GM23338 (cell line): ENCODE measurements at regions not wholly inside any gene's neighbourhood (a gene's known extent, or its start where the extent isn't known, plus 50 kb on each side); places are given as distances from the start of the nearest gene placed in this dataset.

Source experiments
- ATAC-seq: fragments of 200-7000 bp; cut with Tn5 transposase; 3 replicates; pipeline ENCODE4 v1.9.1; 2020
- DNase-seq: peaks from one replicate; pipeline ENCODE4 v3.0.0-alpha.2; 2015; ENCODE audit warnings: low spot score
- H2AFZ ChIP-seq: fragments of 200-600 bp; sonication (generic); 2 replicates; pipeline ENCODE4 v1.8.0; 2016; ENCODE audit warnings: antibody characterized with exemption, mild to moderate bottlenecking, moderate library complexity
- H3F3A ChIP-seq: fragments of 200-600 bp; sonication (generic); replicated peaks from 2 replicates; pipeline ENCODE4 v1.8.0; 2017; ENCODE audit warnings: antibody characterized with exemption, mixed run types, low read depth
- H3K27ac ChIP-seq: fragments of 200-600 bp; sonication (generic); 2 replicates; pipeline ENCODE4 v1.6.1; 2016; ENCODE audit warnings: low read depth
- H3K27me3 ChIP-seq: fragments of 200-600 bp; sonication (generic); 2 replicates; pipeline ENCODE4 v1.8.0; 2016; ENCODE audit warnings: mild to moderate bottlenecking, mixed run types, moderate library complexity; ENCODE audit not compliant: insufficient read depth
- H3K36me3 ChIP-seq: fragments of 200-600 bp; sonication (generic); 2 replicates; pipeline ENCODE4 v1.8.0; 2016; ENCODE audit warnings: mild to moderate bottlenecking; ENCODE audit not compliant: insufficient read depth
- H3K4me1 ChIP-seq: fragments of 200-600 bp; sonication (generic); 2 replicates; pipeline ENCODE4 v1.8.0; 2016; ENCODE audit warnings: mild to moderate bottlenecking, moderate library complexity; ENCODE audit not compliant: insufficient read depth
- H3K4me2 ChIP-seq: fragments of 200-600 bp; sonication (generic); 2 replicates; pipeline ENCODE4 v1.7.1; 2017; ENCODE audit warnings: mixed run types
- H3K4me3 ChIP-seq: fragments of 200-600 bp; sonication (generic); 2 replicates; pipeline ENCODE4 v1.6.1; 2016; ENCODE audit warnings: mixed run types
- H3K79me2 ChIP-seq: fragments of 200-600 bp; sonication (generic); replicated peaks from 2 replicates; pipeline ENCODE4 v1.8.0; 2017; ENCODE audit warnings: mild to moderate bottlenecking; ENCODE audit not compliant: insufficient read depth
- H3K9me2 ChIP-seq: fragments of 200-600 bp; sonication (generic); 2 replicates; pipeline ENCODE4 v1.8.0; 2017; ENCODE audit not compliant: insufficient read depth
- H4K20me1 ChIP-seq: fragments of 200-600 bp; sonication (generic); replicated peaks from 2 replicates; pipeline ENCODE4 v1.8.0; 2017; ENCODE audit warnings: mild to moderate bottlenecking; ENCODE audit not compliant: insufficient read depth
- H3K27ac Mint-ChIP-seq: 2 replicates; pipeline ENCODE4 v1.8.0; 2020; ENCODE audit warnings: inconsistent platforms, mild to moderate bottlenecking, moderate library complexity, mixed read lengths
- H3K27me3 Mint-ChIP-seq: 3 replicates; pipeline ENCODE4 v1.8.0; 2022; ENCODE audit warnings: low read depth, mild to moderate bottlenecking, moderate library complexity, mixed read lengths, inconsistent platforms; ENCODE audit not compliant: insufficient read depth, poor library complexity
- H3K36me3 Mint-ChIP-seq: 3 replicates; pipeline ENCODE4 v1.8.0; 2021; ENCODE audit warnings: low read depth, mild to moderate bottlenecking, inconsistent platforms, moderate library complexity, mixed read lengths
- H3K4me1 Mint-ChIP-seq: 3 replicates; pipeline ENCODE4 v1.8.0; 2020; ENCODE audit warnings: mild to moderate bottlenecking, inconsistent platforms, mixed read lengths
- H3K4me3 Mint-ChIP-seq: 3 replicates; pipeline ENCODE4 v1.8.0; 2021; ENCODE audit warnings: moderate library complexity, mild to moderate bottlenecking, inconsistent platforms, mixed read lengths
- H3K9me3 Mint-ChIP-seq: 3 replicates; pipeline ENCODE4 v1.8.0; 2020; ENCODE audit warnings: moderate library complexity, mild to moderate bottlenecking, inconsistent platforms, mixed read lengths
- CREB1 ChIP-seq: fragments of 250-450 bp; sonication (Bioruptor Pico); IDR thresholded peaks from 2 replicates; pipeline ENCODE4 v1.5.0; 2020; ENCODE audit warnings: low read depth, mild to moderate bottlenecking, moderate library complexity
- EZH2 ChIP-seq: fragments of 200-600 bp; sonication (generic); IDR thresholded peaks from one replicate; pipeline ENCODE4 v1.8.0; 2017; ENCODE audit warnings: antibody characterized with exemption, mild to moderate bottlenecking, low read depth; ENCODE audit not compliant: unreplicated experiment
- EZH2phosphoT487 ChIP-seq: fragments of 200-600 bp; sonication (generic); IDR thresholded peaks from one replicate; pipeline ENCODE4 v1.8.1; 2018; ENCODE audit warnings: antibody characterized with exemption; ENCODE audit not compliant: unreplicated experiment
- POLR2AphosphoS5 ChIP-seq: IDR thresholded peaks from 2 replicates; pipeline ENCODE4 v1.6.1; 2016; ENCODE audit warnings: antibody characterized with exemption, low read depth
- ZNF114 ChIP-seq: fragments of 250-450 bp; sonication (Bioruptor Pico); IDR thresholded peaks from 2 replicates; pipeline ENCODE4 v1.5.0; 2020; ENCODE audit warnings: mild to moderate bottlenecking, moderate library complexity
- TF ChIP-seq, protein P1 (sequence below): fragments of 250-450 bp; sonication (Bioruptor Pico); IDR thresholded peaks from 2 replicates; pipeline ENCODE4 v1.5.0; 2020; ENCODE audit warnings: mild to moderate bottlenecking, moderate library complexity
- TF ChIP-seq, protein P2 (sequence below): IDR thresholded peaks from 2 replicates; pipeline ENCODE4 v1.6.1; 2016; ENCODE audit warnings: antibody characterized with exemption

DNA sequence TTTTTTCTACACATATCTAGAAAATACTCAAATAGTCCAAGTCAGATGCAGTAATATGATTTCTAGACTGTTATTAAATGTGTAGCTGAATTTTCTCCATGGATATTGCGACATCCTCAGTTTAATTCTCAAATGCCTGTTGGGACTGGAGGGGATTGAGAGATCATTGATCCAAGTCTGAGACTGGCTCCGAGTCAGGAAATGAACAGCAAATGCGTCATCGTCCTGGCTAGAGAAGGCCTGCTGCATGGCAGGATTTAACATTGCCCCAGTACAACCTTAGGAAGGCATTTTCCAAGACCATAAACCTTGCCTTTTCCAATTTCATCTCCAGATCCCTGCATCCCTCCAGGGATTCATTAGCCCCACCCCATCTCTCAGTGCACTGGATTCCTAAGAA lies 56.6 kb upstream of the SLC6A14 start (continued):
- TF ChIP-seq, protein P1, sequence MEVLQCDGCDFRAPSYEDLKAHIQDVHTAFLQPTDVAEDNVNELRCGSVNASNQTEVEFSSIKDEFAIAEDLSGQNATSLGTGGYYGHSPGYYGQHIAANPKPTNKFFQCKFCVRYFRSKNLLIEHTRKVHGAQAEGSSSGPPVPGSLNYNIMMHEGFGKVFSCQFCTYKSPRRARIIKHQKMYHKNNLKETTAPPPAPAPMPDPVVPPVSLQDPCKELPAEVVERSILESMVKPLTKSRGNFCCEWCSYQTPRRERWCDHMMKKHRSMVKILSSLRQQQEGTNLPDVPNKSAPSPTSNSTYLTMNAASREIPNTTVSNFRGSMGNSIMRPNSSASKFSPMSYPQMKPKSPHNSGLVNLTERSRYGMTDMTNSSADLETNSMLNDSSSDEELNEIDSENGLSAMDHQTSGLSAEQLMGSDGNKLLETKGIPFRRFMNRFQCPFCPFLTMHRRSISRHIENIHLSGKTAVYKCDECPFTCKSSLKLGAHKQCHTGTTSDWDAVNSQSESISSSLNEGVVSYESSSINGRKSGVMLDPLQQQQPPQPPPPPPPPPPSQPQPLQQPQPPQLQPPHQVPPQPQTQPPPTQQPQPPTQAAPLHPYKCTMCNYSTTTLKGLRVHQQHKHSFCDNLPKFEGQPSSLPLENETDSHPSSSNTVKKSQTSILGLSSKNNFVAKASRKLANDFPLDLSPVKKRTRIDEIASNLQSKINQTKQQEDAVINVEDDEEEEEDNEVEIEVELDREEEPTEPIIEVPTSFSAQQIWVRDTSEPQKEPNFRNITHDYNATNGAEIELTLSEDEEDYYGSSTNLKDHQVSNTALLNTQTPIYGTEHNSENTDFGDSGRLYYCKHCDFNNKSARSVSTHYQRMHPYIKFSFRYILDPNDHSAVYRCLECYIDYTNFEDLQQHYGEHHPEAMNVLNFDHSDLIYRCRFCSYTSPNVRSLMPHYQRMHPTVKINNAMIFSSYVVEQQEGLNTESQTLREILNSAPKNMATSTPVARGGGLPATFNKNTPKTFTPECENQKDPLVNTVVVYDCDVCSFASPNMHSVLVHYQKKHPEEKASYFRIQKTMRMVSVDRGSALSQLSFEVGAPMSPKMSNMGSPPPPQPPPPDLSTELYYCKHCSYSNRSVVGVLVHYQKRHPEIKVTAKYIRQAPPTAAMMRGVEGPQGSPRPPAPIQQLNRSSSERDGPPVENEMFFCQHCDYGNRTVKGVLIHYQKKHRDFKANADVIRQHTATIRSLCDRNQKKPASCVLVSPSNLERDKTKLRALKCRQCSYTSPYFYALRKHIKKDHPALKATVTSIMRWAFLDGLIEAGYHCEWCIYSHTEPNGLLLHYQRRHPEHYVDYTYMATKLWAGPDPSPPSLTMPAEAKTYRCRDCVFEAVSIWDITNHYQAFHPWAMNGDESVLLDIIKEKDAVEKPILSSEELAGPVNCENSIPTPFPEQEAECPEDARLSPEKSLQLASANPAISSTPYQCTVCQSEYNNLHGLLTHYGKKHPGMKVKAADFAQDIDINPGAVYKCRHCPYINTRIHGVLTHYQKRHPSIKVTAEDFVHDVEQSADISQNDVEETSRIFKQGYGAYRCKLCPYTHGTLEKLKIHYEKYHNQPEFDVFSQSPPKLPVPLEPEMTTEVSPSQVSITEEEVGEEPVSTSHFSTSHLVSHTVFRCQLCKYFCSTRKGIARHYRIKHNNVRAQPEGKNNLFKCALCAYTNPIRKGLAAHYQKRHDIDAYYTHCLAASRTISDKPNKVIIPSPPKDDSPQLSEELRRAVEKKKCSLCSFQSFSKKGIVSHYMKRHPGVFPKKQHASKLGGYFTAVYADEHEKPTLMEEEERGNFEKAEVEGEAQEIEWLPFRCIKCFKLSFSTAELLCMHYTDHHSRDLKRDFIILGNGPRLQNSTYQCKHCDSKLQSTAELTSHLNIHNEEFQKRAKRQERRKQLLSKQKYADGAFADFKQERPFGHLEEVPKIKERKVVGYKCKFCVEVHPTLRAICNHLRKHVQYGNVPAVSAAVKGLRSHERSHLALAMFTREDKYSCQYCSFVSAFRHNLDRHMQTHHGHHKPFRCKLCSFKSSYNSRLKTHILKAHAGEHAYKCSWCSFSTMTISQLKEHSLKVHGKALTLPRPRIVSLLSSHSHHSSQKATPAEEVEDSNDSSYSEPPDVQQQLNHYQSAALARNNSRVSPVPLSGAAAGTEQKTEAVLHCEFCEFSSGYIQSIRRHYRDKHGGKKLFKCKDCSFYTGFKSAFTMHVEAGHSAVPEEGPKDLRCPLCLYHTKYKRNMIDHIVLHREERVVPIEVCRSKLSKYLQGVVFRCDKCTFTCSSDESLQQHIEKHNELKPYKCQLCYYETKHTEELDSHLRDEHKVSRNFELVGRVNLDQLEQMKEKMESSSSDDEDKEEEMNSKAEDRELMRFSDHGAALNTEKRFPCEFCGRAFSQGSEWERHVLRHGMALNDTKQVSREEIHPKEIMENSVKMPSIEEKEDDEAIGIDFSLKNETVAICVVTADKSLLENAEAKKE (CRISPR knock-in tag), result no peak
- TF ChIP-seq ZNF114 (CRISPR knock-in tag), result no peak
- no peak for TF ChIP-seq POLR2AphosphoS5
- no peak for TF ChIP-seq CREB1
- TF ChIP-seq, protein P2, sequence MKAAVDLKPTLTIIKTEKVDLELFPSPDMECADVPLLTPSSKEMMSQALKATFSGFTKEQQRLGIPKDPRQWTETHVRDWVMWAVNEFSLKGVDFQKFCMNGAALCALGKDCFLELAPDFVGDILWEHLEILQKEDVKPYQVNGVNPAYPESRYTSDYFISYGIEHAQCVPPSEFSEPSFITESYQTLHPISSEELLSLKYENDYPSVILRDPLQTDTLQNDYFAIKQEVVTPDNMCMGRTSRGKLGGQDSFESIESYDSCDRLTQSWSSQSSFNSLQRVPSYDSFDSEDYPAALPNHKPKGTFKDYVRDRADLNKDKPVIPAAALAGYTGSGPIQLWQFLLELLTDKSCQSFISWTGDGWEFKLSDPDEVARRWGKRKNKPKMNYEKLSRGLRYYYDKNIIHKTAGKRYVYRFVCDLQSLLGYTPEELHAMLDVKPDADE, result no peak
- TF ChIP-seq EZH2, result no peak

DNA sequence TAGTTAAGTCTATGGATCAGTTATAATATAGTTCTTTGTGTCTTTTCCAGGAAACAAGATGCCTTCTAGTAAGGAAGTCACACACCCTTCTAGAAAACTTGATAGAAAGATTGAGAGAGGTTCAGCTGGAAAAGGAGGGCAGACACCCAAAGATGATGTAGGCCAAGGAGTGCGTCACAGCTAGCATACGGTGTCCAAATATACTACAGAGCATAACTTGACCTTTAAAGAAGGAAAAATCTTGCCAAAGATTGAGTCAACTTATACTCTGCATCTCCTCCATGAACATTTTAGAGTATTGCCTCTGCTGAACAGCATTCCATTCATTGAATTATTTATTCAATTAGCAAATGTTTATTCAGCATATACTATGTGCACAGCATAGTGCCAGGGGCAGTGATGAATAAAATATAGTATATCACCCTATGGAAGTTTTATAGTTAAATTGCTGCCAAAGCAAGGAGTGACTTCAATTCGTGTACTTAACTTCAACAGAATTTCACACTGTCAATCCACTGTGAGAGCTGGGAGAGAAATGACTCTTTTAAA lies 51.9 kb upstream of the SLC6A14 start:
- H3K9me2 ChIP-seq, result no peaks in the 10 kb centered on the region
- Mint-ChIP-seq H3K9me3 (no peaks in the 10 kb centered on the region), H3K27me3 (no peaks in the 10 kb centered on the region), H3K4me3 (no peak overlapping the region), H3K4me1 (no peaks in the 10 kb centered on the region), H3K36me3 (no peaks in the 10 kb centered on the region), H3K27ac (no peak overlapping the region)
- no peak overlapping the region for H2AFZ ChIP-seq
- H3K79me2 ChIP-seq, result no peaks in the 10 kb centered on the region
- H3K27me3 ChIP-seq, result no peaks in the 10 kb centered on the region
- no peak overlapping the region for H3K27ac ChIP-seq
- no peaks in the 10 kb centered on the region for H4K20me1 ChIP-seq
- H3K36me3 ChIP-seq, result no peaks in the 10 kb centered on the region
- DNase-seq, result no peak
- no peaks in the 10 kb centered on the region for H3K4me1 ChIP-seq
- no peak for ATAC-seq
- H3K4me3 ChIP-seq, result no peak overlapping the region
- H3K4me2 ChIP-seq, result no peak overlapping the region
- no peaks in the 10 kb centered on the region for H3F3A ChIP-seq
- TF ChIP-seq POLR2AphosphoS5 (no peak), EZH2 (no peak), EZH2phosphoT487 (no peak)
- TF ChIP-seq, protein P2, result no peak
- TF ChIP-seq, protein P1 (CRISPR knock-in tag), result no peak
